MM.1S (cell line): ENCODE measurements at regions not wholly inside any gene's neighbourhood (a gene's known extent, or its start where the extent isn't known, plus 50 kb on each side); places are given as distances from the start of the nearest gene placed in this dataset.

ENCODE experiments used
- DNase-seq: peaks from one replicate; pipeline ENCODE4 v3.0.0-alpha.2; 2015
- H2AFZ ChIP-seq: fragments of 300-600 bp; sonication (generic); 2 replicates; pipeline ENCODE4 v1.6.0; 2016; ENCODE audit warnings: antibody characterized with exemption, low read length
- H3F3A ChIP-seq: fragments of 300-600 bp; sonication (generic); 2 replicates; pipeline ENCODE4 v1.6.1; 2016; ENCODE audit warnings: mild to moderate bottlenecking, antibody characterized with exemption, low read length, moderate library complexity, mixed read lengths; ENCODE audit not compliant: insufficient read depth
- H3K27ac ChIP-seq: fragments of 300-600 bp; sonication (generic); 2 replicates; pipeline ENCODE4 v1.5.1; 2016; ENCODE audit warnings: mild to moderate bottlenecking, low read length
- H3K27me3 ChIP-seq: fragments of 300-600 bp; sonication (generic); replicated peaks from 2 replicates; pipeline ENCODE4 v1.6.0; 2016; ENCODE audit warnings: low read length; ENCODE audit not compliant: insufficient read depth
- H3K36me3 ChIP-seq: fragments of 300-600 bp; sonication (generic); replicated peaks from 2 replicates; pipeline ENCODE4 v1.6.1; 2016; ENCODE audit warnings: mild to moderate bottlenecking, low read length, mixed read lengths; ENCODE audit not compliant: insufficient read depth
- H3K4me1 ChIP-seq: fragments of 300-600 bp; sonication (generic); 2 replicates; pipeline ENCODE4 v1.6.1; 2016; ENCODE audit warnings: low read length, mixed read lengths
- H3K4me2 ChIP-seq: fragments of 300-600 bp; sonication (generic); 2 replicates; pipeline ENCODE4 v1.6.0; 2016; ENCODE audit warnings: low read depth, low read length
- H3K4me3 ChIP-seq: fragments of 300-600 bp; sonication (generic); 2 replicates; pipeline ENCODE4 v1.5.1; 2016; ENCODE audit warnings: low read length, mixed read lengths
- H3K79me2 ChIP-seq: fragments of 300-600 bp; sonication (generic); 2 replicates; pipeline ENCODE4 v1.6.1; 2016; ENCODE audit warnings: mixed run types, low read length, mixed read lengths
- H3K9ac ChIP-seq: fragments of 300-600 bp; sonication (generic); 2 replicates; pipeline ENCODE4 v1.6.1; 2016; ENCODE audit warnings: low read length, mixed read lengths
- H3K9me2 ChIP-seq: fragments of 300-600 bp; sonication (generic); replicated peaks from 2 replicates; pipeline ENCODE4 v1.6.1; 2016; ENCODE audit warnings: mild to moderate bottlenecking, low read length, mixed read lengths; ENCODE audit not compliant: insufficient read depth
- H3K9me3 ChIP-seq: fragments of 300-600 bp; sonication (generic); replicated peaks from 2 replicates; pipeline ENCODE4 v1.6.1; 2016; ENCODE audit warnings: mild to moderate bottlenecking, low read length, mixed read lengths; ENCODE audit not compliant: insufficient read depth
- H4K20me1 ChIP-seq: fragments of 300-600 bp; sonication (generic); 2 replicates; pipeline ENCODE4 v1.6.1; 2016; ENCODE audit warnings: mild to moderate bottlenecking, low read length, moderate library complexity, mixed read lengths; ENCODE audit not compliant: insufficient read depth
- EZH2 ChIP-seq: fragments of 300-600 bp; sonication (generic); optimal IDR thresholded peaks from 2 replicates; pipeline ENCODE3; 2017; ENCODE audit warnings: low read depth, mild to moderate bottlenecking, antibody characterized with exemption, low read length, mixed read lengths
- EZH2phosphoT487 ChIP-seq: fragments of 300-600 bp; sonication (generic); IDR thresholded peaks from 2 replicates; pipeline ENCODE4 v1.6.1; 2018; ENCODE audit warnings: antibody characterized with exemption, low read length
- TF ChIP-seq, protein P1 (sequence below): fragments of 300-600 bp; sonication (generic); IDR thresholded peaks from 2 replicates; pipeline ENCODE4 v1.5.1; 2016; ENCODE audit warnings: antibody characterized with exemption, low read length, mixed read lengths

DNA sequence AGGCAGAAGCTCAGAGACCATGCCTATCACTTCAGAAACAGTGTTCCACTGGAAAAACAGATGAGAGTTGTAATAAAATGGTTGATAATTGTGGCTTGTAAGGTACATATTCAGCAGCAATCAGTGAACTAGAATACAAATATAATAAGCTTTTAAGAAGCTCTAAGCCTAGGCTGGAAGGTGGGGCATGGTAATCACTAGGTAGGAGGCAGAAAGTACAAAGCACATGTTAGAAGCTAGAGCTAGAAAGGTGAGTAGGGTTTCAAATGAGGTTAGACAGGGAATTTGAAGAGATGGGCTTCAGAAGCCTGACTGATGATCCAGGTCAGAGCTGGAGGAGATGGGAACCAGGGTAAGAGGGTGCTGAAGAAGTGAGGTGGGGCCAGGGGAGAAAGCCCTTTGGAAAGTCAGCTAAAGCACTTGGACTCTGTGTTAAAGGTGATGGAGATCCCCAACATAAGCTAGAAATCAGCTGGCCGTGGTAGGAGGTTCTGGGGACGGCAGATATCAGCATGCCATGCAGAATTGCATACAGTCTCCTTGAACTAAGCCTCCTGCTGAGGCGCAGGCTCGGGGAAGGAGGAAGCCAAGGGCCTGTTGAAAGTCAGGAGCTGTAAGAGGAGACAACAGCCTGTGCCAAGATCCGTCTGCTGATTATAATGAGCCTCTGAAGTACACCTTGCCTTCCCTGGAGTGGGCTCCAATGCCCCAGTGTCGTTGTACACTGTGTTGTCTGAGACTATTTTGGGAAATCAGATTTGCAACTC, 659.4 kb downstream of the BCL11B start:
- TF ChIP-seq EZH2 (no peak), EZH2phosphoT487 (no peak)
- TF ChIP-seq, protein P1, sequence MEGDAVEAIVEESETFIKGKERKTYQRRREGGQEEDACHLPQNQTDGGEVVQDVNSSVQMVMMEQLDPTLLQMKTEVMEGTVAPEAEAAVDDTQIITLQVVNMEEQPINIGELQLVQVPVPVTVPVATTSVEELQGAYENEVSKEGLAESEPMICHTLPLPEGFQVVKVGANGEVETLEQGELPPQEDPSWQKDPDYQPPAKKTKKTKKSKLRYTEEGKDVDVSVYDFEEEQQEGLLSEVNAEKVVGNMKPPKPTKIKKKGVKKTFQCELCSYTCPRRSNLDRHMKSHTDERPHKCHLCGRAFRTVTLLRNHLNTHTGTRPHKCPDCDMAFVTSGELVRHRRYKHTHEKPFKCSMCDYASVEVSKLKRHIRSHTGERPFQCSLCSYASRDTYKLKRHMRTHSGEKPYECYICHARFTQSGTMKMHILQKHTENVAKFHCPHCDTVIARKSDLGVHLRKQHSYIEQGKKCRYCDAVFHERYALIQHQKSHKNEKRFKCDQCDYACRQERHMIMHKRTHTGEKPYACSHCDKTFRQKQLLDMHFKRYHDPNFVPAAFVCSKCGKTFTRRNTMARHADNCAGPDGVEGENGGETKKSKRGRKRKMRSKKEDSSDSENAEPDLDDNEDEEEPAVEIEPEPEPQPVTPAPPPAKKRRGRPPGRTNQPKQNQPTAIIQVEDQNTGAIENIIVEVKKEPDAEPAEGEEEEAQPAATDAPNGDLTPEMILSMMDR: no peak
- no peak overlapping the region for H3K27ac ChIP-seq
- H3K4me3 ChIP-seq: no peak overlapping the region
- DNase-seq: no peak
- H3K9me2 ChIP-seq: no peaks in the 10 kb centered on the region
- H3K36me3 ChIP-seq: no peaks in the 10 kb centered on the region
- no peak overlapping the region for H3K9ac ChIP-seq
- no peaks in the 10 kb centered on the region for H3K27me3 ChIP-seq
- no peaks in the 10 kb centered on the region for H3F3A ChIP-seq
- H3K4me1 ChIP-seq: no peaks in the 10 kb centered on the region
- no peak overlapping the region for H2AFZ ChIP-seq
- H3K79me2 ChIP-seq: no peaks in the 10 kb centered on the region
- no peaks in the 10 kb centered on the region for H3K9me3 ChIP-seq
- no peaks in the 10 kb centered on the region for H4K20me1 ChIP-seq
- no peak overlapping the region for H3K4me2 ChIP-seq

DNA sequence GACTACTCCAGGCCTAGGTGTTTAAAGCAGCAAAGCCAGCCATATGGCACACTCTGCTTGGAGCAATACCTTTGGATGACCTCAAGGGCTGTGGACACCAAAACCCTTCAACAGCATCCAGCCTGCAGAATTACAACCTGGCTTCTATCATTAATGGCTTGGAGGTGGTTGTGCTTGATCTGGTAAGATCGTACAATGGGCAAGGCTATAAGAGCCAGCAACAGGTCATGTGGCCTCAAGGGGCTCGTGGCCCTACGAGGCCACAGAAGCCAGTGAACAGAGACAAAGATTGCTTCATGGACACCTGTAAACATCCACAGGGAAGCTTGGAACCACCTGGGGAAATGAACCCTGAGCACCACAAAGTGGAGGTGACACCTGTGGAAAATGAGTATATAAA, 657.3 kb downstream of the BCL11B start:
- Histone ChIP-seq H3K27me3 (no peaks in the 10 kb centered on the region), H3K4me2 (no peak overlapping the region), H3K9ac (no peak overlapping the region), H3K4me1 (no peaks in the 10 kb centered on the region), H3K9me2 (no peaks in the 10 kb centered on the region), H3K27ac (no peak overlapping the region), H2AFZ (no peak overlapping the region), H3F3A (no peaks in the 10 kb centered on the region), H3K79me2 (no peaks in the 10 kb centered on the region), H4K20me1 (no peaks in the 10 kb centered on the region), H3K36me3 (no peaks in the 10 kb centered on the region), H3K4me3 (no peak overlapping the region), H3K9me3 (no peaks in the 10 kb centered on the region)
- DNase-seq: no peak
- no peak for TF ChIP-seq EZH2
- no peak for TF ChIP-seq EZH2phosphoT487
- TF ChIP-seq, protein P1: no peak

DNA sequence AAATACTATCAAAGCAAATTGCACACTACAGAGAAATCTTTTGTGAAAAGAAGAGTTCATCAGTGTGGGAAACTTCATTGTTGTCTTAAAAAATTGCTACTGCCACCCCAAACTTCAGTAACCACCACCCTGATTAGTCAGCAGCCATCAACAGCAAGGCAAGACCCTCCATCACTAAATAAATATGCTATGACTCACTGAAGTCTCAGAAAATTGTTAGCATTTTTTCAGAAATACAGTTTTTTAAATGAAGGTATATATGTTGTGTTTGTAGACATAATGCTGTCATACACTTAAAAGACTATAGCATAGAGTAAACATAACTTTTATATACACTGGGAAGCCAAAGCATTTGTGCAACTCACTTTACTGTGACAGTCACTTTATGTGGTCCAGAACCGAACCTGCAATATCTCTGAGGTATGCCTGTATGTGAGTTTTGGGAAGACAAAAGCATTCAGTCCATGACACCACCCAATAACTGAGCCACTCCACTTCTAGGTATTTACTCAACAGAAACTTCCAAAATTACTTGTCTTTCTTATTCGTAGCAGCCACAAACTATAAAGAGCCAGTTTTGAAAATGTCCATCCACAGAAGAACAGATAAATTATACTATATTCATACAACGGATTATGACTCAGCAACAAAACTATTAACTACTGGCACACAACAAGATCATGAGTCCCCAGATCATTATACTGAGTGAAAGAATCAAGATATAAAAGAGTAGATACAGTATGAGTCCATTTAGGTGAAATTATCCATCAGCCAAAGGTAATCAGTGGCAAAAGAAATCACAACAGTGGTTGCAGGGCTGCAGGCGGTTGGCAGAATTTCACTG, 649.6 kb downstream of the BCL11B start:
- Histone ChIP-seq H3K4me2 (no peak overlapping the region), H3K4me3 (no peak overlapping the region), H3K27ac (no peak overlapping the region), H4K20me1 (no peaks in the 10 kb centered on the region), H3K36me3 (no peaks in the 10 kb centered on the region), H3K9ac (no peak overlapping the region), H3K4me1 (no peaks in the 10 kb centered on the region), H3K9me2 (no peaks in the 10 kb centered on the region), H3F3A (no peaks in the 10 kb centered on the region), H3K9me3 (no peaks in the 10 kb centered on the region), H3K27me3 (no peaks in the 10 kb centered on the region), H2AFZ (no peak overlapping the region), H3K79me2 (no peaks in the 10 kb centered on the region)
- no peak for DNase-seq
- TF ChIP-seq, protein P1: no peak
- no peak for TF ChIP-seq EZH2phosphoT487
- no peak for TF ChIP-seq EZH2
